ENCODE measurements at regions not wholly inside any gene's neighbourhood (a gene's known extent, or its start where the extent isn't known, plus 50 kb on each side); places are given as distances from the start of the nearest gene placed in this dataset.
A peak's percentile ranks its signal among the peaks of the same experiment; 100 is the strongest.

- DNase-seq (ENCODE audit: low read depth) = no peak
Observed at GRCh38 chr7:46011059-46011458, 90.0 kb upstream of the IGFBP3 start.

DNA sequence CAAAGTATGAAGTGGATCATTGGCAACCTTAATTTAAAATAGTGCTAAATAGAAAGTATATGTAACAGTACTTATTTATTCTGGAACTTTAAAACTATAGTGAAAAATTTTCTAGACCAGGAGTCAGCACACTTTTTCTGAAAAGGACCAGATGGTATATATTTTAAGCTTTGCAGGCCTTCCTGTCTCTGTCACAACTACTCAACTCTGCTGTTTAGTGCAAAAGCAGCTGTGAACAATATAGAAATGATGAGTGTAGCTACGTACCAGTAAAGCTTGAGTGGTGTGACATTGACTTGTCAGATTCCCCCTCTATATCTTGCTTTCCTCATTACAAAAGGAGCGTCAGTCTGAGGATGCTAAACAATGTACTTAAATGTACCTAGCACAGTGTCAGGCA, 88.1 kb upstream of the IGFBP3 start:
- DNase-seq (ENCODE audit: low read depth) = no peak

- no peak for DNase-seq (ENCODE audit: low read depth)
Observed at GRCh38 chr7:46007990-46008643, 87.0 kb upstream of the IGFBP3 start.

DNA sequence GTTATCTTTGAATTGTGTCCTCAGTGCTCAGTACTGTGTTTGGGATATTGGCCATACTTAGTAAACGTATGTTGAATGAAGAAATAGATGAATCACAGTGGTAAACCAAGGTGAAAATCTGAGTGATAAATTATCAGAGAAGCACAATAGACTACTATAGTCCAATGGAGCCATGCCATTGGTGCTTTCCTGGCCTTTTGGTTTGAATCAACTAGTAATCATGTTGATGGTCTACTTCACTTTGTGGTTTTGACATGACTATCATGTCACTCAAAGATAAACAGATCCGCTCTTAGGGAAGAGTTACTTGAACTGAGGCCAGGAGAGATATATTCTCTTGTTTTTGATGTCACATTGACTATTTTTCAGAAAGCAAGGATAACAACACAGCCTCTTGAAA, 86.1 kb upstream of the IGFBP3 start:
- no peak for DNase-seq (ENCODE audit: low read depth)

DNA sequence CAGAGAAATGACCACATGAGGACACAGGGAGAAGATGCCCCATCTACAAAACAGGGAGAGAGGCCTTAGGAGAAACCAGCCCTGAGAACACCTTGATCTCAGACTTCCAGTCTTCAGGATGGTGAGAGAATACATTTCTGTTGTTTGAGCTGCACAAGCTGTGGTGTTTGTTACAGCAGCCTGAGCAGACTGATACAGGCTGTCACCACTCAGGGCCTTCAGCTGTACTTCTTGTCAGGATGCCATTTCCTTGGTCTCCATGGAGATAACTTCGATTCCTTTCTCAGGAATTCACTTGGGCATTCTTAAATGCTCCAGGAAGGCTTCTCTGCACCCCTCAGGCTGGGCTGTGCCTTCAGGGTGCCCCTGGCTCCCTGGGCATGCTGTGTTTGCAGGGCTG, 85.7 kb upstream of the IGFBP3 start:
- DNase-seq (ENCODE audit: low read depth) = no peak

GRCh38 chr7:46006212-46006611, 85.1 kb upstream of the IGFBP3 start:
- DNase-seq (ENCODE audit: low read depth) = no peak

- no peak for DNase-seq (ENCODE audit: low read depth)
Observed at GRCh38 chr7:46004965-46005364, 83.9 kb upstream of the IGFBP3 start.

- DNase-seq (ENCODE audit: low read depth) = peak; percentile 78
Observed at GRCh38 chr7:46003896-46004875, 83.1 kb upstream of the IGFBP3 start.

DNA sequence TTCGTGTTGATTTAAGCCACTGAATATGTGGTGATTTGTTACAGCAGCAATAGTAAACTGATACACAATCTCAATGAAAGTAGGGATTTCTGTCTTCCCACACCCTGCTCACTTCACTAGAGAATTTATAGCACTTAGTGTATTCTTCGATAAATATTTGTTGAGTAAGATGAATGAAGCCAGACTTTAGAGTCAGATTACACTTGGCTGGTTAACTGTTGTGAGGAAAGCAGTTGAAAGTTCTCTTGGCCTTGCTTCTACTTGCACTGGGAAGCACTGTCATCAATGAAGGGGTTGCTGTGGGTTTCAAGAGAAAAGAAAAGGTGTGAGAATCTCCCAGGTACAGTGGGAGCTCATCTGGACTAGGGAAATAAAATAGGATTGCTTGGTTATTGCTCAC, 82.1 kb upstream of the IGFBP3 start:
- no peak for DNase-seq (ENCODE audit: low read depth)

DNA sequence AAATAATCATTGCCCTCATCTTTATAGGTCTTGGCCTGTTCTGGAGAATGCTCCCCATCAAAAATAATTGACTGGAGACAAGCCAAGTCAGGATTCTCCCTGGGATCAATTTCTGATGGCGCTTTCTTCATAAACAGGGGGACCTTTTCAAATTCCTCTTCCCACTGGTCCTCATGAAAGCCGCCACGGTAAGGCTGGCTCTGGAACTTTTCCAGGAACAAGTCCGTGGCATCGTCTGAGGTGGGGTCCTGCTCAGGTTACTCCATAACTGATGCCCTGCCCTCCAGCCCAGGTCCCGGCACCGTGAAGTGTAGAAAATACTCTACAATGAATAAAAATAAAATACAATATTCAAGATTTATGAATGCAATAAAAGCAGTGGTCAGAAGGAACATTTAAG, 79.4 kb upstream of the IGFBP3 start:
- no peak for DNase-seq (ENCODE audit: low read depth)

- no peak for DNase-seq (ENCODE audit: low read depth)
Observed at GRCh38 chr7:45999541-45999940, 78.5 kb upstream of the IGFBP3 start.

GRCh38 chr7:45998506-45998905, 77.4 kb upstream of the IGFBP3 start:
- DNase-seq (ENCODE audit: low read depth) = no peak

DNA sequence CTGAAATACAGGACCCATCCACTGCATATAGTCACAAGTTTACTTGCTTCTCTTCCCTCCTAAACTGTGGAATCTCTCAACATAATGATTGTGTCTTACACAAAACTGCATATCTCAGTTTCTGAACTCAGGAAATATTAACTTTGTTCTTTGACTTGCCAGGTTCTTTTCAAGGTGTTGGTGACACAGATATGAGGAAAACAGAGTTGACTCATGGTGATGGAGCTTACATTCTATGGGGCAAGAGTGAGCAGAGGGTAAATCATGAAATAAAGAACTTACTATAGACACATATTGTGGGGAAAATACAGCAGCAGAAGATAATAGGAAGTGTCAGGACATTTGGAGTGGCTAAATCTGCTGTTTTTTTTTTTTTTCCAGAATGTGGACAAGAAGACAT, 72.5 kb upstream of the IGFBP3 start:
- no peak for DNase-seq (ENCODE audit: low read depth)

GRCh38 chr7:45992826-45993225, 71.8 kb upstream of the IGFBP3 start:
- no peak for DNase-seq (ENCODE audit: low read depth)

GRCh38 chr7:45990276-45990675, 69.2 kb upstream of the IGFBP3 start:
- DNase-seq (ENCODE audit: low read depth) = no peak

DNA sequence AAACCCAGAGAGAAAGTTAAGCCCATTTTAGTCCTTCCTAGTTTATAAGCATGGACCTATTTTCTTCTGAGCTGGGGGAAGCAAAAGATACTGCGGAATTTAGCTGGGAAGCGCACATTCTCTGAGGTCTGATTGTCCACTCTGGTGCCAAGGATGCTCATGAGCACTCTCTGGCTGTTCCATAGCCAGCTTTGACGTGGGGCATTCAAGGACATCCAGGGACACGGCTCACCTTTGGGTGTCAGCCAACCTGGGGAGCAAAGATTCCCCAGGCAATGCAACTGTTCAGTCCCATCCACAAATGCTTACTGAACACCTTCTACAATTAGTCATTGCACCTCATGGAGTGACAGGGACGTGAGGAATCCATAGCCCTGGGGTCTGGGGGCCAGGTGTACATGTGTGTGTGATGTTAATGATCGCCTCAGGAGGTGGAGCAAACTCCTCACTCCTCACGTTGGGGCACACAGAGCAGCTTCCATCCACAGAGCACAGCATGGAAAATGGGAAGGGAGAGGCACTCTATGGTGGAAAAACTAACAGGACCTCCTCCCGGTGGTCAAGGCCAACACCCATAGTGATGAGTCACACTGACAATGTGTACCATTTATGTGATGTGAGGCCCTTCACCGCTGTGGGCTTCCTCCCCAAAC, 67.5 kb upstream of the IGFBP3 start:
- no peak for DNase-seq (ENCODE audit: low read depth)

- DNase-seq (ENCODE audit: low read depth) = no peak
Observed at GRCh38 chr7:45987521-45988290, 66.6 kb upstream of the IGFBP3 start.

- DNase-seq (ENCODE audit: low read depth) = no peak
Observed at GRCh38 chr7:45986355-45987298, 65.6 kb upstream of the IGFBP3 start.

DNA sequence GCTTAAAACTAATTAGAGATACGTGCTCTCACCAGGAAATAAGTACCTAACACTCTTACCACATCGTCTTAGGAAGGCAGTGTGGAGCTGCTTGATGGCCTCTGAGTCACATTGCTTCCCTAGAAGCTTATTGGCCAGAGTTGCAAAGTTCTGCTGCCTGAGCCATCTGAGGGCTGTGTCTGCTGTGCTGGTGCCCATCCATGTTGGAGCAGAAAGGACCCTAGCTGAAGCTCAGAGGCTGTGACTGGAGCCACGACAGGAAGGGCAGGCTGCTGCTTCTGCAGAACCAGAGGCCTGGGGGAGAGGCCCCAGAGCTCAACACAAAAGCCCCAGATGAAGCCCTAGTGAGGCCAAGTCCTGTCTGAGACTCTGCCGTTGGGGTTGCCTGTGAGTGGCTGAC, 64.8 kb upstream of the IGFBP3 start:
- DNase-seq (ENCODE audit: low read depth) = peak; percentile 38

- no peak for DNase-seq (ENCODE audit: low read depth)
Observed at GRCh38 chr7:45984386-45985295, 63.6 kb upstream of the IGFBP3 start.
